ENCODE measurements at regions not wholly inside any gene's neighbourhood (a gene's known extent, or its start where the extent isn't known, plus 50 kb on each side); places are given as distances from the start of the nearest gene placed in this dataset.

GRCh38 chr7:41222746-41223145 lies 480.1 kb downstream of the INHBA start:
- no peak overlapping the region for H3K4me3 ChIP-seq (ENCODE audit: low read depth, low read length)
- no peak for TF ChIP-seq CTCF (IDR thresholded peaks at IDR 0.05; ENCODE audit: low read depth, low read length)

- no peak for TF ChIP-seq CTCF (IDR thresholded peaks at IDR 0.05; ENCODE audit: low read depth, low read length)
- H3K4me3 ChIP-seq (ENCODE audit: low read depth, low read length), result no peak overlapping the region
Observed at GRCh38 chr7:41220266-41220665, 482.6 kb downstream of the INHBA start.

GRCh38 chr7:41219276-41219675 lies 483.6 kb downstream of the INHBA start:
- H3K4me3 ChIP-seq (ENCODE audit: low read depth, low read length), result no peak overlapping the region
- no peak for TF ChIP-seq CTCF (IDR thresholded peaks at IDR 0.05; ENCODE audit: low read depth, low read length)

- TF ChIP-seq CTCF (IDR thresholded peaks at IDR 0.05; ENCODE audit: low read depth, low read length), result no peak
- H3K4me3 ChIP-seq (ENCODE audit: low read depth, low read length), result no peak overlapping the region
Observed at GRCh38 chr7:41217306-41217705, 485.6 kb downstream of the INHBA start.

GRCh38 chr7:41207141-41207540 lies 495.7 kb downstream of the INHBA start:
- no peak for TF ChIP-seq CTCF (IDR thresholded peaks at IDR 0.05; ENCODE audit: low read depth, low read length)
- no peak overlapping the region for H3K4me3 ChIP-seq (ENCODE audit: low read depth, low read length)

- TF ChIP-seq CTCF (IDR thresholded peaks at IDR 0.05; ENCODE audit: low read depth, low read length), result no peak
- no peak overlapping the region for H3K4me3 ChIP-seq (ENCODE audit: low read depth, low read length)
Observed at GRCh38 chr7:41206267-41206666, 496.6 kb downstream of the INHBA start.

GRCh38 chr7:41205600-41205999 lies 497.3 kb downstream of the INHBA start:
- no peak for TF ChIP-seq CTCF (IDR thresholded peaks at IDR 0.05; ENCODE audit: low read depth, low read length)
- no peak overlapping the region for H3K4me3 ChIP-seq (ENCODE audit: low read depth, low read length)

Data from WI38 (cell line).